Eye (tissue), 1 donor: ENCODE measurements at regions not wholly inside any gene's neighbourhood (a gene's known extent, or its start where the extent isn't known, plus 50 kb on each side); places are given as distances from the start of the nearest gene placed in this dataset.

Experiments
- DNase-seq: peaks from one replicate; pipeline ENCODE4 v3.0.0-alpha.2; 2015

- no peak for DNase-seq
Measured at GRCh38 chr5:63719147-63719546, 243.1 kb downstream of the HTR1A start.

DNA sequence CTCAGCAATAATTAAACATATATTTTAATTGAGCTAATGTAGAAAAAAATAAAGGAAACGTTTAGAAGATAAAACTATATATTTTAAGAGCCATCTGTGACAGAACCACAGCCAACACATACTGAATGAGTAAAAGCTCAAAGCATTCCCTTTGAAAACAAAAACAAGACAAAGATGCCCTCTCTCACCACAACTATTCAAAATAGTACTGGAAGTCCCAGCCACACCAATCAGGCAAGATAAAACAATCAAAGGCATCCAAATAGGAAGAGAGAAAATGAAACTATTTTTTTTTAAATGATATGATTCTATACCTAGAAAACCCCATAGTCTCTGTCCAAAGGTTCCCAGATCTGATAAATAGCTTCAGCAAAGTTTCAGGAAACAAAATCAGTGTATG is 262.0 kb downstream of the HTR1A start:
- DNase-seq: no peak

DNA sequence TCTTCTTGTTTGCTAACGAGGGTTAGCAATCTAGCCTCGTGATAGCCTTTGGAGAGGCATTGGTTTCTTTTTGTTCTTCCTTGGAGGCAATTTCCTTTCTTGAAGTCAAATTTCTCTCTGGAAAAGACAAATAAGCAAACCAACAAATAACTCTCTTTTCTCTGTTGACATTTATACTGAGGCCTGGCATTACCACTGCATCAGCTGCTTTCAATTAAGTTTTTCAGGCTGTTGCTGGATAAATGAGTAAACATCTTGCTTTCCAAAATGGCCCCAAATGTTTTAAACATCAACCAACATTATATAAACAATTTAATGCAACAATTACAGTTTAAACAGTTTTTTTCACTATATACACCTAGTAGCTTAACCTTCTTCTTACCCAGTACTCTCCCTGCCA is 264.4 kb downstream of the HTR1A start:
- DNase-seq: no peak

GRCh38 chr5:63690546-63690945 is 271.7 kb downstream of the HTR1A start:
- DNase-seq: no peak

DNA sequence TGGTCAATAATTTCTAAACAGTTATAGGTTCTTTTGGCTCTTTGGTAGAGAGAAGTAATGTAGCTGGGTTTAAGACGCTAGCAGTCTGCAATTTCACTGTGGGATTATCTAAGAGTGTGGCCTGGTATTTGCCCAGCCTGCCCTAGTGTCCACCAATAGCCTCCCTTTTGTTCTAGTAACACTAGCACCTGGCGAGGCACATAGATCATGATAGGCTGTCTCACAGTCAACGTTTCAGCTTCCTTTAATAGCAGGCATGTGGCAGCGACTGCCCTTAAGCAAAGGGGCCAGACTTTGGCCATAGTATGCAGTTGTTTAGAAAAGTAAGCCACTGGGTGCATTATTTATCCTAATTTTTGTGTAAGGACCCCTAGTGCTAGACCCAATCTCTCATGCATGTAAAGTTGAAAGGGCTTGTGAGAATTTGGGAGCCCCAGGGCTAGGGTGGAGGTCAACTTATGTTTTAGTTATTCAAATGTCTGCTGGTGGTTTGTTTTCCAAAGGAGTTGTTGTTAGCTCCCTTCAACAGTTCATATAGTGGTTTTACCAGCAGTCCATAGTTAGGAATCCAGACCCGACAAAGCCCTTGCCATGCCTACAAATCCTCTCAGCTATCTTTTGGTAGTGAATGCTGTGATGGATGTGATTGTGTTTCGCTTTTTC is 274.3 kb downstream of the HTR1A start:
- DNase-seq: no peak

GRCh38 chr5:63686938-63687337 is 275.3 kb downstream of the HTR1A start:
- peak; percentile 24 for DNase-seq

DNA sequence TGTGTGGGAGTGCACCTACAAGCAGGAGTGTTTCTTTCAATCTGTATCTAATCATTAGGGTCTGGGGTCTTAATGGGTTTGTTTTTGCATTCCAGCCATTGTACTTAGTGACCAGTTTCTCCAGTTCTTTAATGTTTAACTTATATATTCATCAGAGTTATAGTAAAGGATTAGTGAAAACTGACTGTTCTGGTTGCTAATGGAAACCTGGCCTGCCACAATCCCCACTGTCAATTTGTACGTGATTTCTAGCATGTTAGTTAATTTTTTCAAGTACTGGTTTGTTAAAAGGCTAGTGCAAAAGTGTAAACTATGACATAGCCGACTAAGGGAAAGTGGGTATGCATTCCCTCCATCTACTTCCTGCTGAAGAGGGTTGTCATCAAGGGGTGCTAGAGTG is 276.1 kb downstream of the HTR1A start:
- DNase-seq: no peak

DNA sequence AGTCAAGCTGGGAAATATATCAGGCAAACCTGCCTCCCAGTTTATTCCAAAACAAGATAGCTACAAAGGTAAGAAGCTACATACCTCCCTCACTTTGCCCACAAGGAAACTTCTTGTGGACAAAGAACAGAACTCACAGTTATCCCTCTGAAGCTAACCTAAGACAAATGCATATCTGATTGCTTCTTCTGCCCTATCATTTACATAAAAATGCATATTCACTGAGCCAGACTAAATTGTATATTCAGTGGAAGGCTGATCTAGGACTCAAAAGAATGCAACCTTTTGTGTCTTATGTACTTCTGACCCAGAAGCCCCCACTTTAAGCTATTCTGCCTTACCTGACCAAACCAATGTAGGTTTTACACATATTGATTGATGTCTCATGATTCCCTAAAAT is 276.8 kb downstream of the HTR1A start:
- DNase-seq: no peak

DNA sequence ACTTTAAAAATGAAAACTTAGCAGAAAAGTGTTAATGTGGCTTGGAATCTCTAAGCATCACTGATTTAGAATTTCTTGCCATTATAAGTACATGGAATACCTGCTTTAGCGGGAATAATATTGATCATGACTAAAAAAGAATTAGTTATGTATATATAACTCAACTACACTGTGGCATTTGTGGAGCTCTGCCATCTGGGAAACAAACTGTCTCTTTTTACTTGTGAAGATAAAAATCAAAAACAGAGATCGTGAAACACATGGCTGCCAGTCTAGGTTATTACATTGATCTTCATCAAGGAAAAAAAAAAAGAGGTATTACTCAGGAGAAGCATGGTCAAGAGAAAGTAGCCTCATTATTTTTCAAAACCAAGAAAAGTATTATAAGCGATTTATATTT is 287.4 kb downstream of the HTR1A start:
- no peak for DNase-seq

GRCh38 chr5:63655043-63655442 is 307.2 kb downstream of the HTR1A start:
- peak; percentile 8 for DNase-seq

DNA sequence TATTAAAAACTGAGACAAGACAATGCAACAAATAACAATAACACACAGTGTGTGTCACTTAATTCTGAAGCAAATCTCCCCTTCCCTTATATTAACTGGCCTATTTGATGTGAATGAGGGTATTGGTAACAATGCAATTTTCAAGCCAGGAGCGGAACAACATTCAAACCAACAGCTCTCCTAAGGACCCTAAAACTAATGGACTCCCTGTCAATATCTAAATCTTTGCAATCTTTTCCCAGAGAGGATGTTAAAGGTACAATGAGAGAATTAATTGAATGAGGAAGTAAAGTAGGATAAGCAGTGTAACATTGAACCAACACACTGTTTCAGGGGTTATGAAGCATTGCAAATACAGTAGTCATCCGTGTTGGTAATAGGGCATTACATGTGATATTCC is 311.7 kb downstream of the HTR1A start:
- no peak for DNase-seq

- no peak for DNase-seq
Measured at GRCh38 chr5:63648376-63648775, 313.9 kb downstream of the HTR1A start.

DNA sequence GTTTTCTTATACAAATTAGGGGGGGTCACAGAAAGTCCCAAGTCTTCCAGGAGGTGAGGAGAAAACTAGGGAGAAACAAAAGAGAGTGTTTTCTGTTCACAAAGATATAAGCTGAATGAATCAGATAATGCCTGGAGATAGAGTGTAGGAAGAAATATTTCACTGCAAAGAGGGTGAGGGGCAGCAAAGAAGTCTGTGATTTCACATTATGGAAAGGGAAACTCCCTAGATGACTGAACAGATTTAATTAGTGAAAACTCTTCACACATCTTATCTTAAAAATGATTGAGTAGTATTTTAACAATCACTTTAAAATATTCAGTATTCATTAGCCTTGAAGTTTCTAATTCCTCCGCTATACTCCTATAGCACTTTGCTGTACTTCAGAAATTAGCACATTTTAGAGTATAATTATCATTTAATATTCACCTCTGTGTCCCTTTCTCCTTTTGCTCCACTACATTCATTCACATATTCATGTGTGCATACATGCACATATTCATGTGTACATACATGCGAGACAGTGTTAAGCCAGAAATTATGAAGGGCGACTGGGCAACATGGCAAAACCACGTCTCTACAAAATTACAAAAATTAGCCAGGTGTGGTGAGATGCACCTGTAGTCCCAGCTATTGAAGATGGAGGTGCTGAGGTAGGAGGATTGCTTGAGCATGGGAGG is 332.2 kb downstream of the HTR1A start:
- no peak for DNase-seq

DNA sequence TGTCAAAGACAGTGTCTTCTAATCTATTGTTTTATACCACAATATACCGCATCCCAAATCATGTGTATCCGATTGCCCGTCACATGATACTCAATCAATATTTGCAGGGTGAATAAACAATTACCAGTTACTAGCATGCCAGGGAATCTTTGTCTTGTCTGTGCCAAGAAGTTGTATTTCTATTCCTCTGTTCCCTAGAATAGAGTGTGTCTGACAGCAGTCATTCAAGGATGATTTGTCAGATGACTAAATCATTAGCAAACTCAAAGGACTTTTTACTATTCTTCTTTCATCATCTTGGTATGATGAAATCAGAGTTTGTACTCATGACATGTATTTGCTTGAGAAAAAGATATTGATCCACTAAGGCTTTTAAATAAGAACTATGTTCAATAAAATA is 348.8 kb downstream of the HTR1A start:
- DNase-seq: no peak

GRCh38 chr5:63603996-63604395 is 358.2 kb downstream of the HTR1A start:
- no peak for DNase-seq

DNA sequence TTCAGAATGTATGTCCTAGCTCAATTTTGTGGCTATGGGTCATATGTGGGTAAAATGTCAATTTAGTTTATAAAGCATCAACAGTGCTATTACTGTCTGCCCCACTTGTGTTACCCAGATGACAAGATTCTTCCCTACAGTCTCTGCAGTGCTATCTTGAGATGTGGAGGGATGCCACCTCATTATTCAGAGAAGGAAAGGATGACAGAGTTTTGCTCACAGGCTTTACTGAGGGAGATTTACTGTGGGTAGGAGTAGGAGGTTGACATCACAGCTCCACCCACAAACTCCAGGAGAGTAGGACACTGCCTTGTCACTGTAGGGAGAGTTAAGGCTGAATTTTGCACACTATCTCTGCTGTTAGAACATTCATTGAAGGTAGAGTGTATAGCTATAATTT is 359.3 kb downstream of the HTR1A start:
- DNase-seq: no peak

- DNase-seq: no peak
Measured at GRCh38 chr5:63596254-63596653, 366.0 kb downstream of the HTR1A start.

GRCh38 chr5:63573380-63573779 is 388.9 kb downstream of the HTR1A start:
- peak; percentile 15 for DNase-seq

DNA sequence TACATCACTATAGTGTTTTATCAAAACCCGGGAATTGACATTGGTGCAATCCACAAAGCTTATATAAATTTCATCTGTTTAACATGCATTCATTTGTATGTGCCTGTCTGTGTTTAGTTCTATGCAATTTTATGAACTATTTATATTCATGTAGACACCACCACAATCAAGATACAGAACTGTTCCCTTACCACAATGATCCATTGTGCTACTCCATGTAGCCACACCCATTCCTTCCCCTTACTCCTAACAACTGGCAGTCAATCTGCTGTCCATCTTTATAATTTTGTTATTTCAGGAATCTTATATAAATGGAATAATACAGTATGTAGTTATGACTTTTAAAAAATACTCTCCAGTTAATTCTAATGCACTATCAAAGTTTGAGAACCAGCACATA is 389.5 kb downstream of the HTR1A start:
- DNase-seq: no peak

DNA sequence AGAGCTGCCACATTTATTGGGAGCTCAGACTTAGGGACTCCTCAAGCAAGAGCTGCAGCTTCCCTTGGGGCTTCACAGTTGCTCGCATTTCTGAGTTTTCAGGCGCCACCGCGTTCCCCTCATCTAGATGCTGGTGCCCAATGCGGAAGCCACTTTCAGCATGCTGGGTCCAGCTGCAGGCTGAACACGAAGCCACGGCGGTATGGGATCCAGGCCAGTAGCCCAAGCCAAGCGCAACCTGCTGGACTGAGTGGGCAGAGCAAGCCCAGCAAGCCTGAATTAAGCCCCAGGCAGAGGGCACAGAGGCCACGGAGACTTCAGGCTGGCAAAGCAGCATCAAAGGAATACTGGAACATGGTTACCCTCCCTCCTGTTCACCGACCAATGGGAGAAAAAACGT is 391.5 kb downstream of the HTR1A start:
- no peak for DNase-seq

GRCh38 chr5:63564789-63565188 is 397.5 kb downstream of the HTR1A start:
- DNase-seq: no peak

- no peak for DNase-seq
Measured at GRCh38 chr5:63563008-63563917, 399.0 kb downstream of the HTR1A start.

DNA sequence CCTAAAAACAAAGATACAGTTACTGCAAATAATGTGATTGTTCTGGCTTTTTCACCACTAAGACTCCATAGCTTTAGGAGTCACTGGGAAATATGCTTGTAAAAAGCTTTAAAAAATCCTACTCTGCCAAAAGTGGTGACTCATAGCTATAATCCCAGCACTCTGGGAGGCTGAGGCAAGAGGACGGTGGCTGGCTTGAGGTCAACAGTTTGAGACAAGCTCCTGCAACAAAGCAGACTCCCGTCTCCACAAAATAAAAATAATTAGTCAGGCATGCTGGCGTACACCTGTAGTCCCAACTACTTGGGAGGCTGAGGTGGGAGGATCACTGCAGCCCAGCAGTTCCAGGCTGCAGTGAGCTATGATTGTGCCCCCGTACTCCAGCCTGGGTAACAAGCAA is 406.4 kb downstream of the HTR1A start:
- no peak for DNase-seq

DNA sequence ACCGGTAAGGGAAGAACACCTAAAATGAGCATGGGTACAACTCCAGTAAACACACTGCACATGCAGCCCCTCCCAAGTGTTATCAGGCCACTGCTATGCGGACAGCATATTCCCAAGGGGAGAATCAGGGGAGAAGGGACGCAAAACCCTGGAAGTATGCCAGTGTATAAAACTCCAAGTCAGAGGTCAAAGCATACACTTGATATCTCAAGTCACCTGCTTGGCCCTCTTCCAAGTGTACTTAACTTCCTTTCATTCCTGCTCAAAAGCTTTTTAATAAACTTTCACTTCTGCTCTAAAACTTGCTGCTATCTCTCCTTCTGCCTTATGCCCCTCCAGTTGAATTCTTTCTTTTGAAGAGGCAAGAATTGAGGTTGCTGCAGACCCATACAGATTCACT is 408.1 kb downstream of the HTR1A start:
- DNase-seq: no peak
